GM12875 (cell line): ENCODE measurements at regions not wholly inside any gene's neighbourhood (a gene's known extent, or its start where the extent isn't known, plus 50 kb on each side); places are given as distances from the start of the nearest gene placed in this dataset.
"Not testable (repeated sequence)": the region's sequence is repeated elsewhere in the genome, so short reads cannot be mapped to it uniquely, and the experiment has no call there.

Experiments
- H3K4me3 ChIP-seq: one replicate; pipeline ENCODE4 v1.5.1; 2011; ENCODE audit warnings: low read depth, low read length, control low read depth
- TF ChIP-seq, protein P1 (sequence below): IDR thresholded peaks from 2 replicates; pipeline ENCODE4 v1.5.1; 2011; ENCODE audit warnings: low read depth, mild to moderate bottlenecking, control low read depth, inconsistent platforms, low read length, moderate library complexity, borderline replicate concordance; ENCODE audit not compliant: insufficient read depth

GRCh38 chr3:35275768-35276167 lies 363.6 kb upstream of the ARPP21 start:
- no peak overlapping the region for H3K4me3 ChIP-seq
- TF ChIP-seq, protein P1, sequence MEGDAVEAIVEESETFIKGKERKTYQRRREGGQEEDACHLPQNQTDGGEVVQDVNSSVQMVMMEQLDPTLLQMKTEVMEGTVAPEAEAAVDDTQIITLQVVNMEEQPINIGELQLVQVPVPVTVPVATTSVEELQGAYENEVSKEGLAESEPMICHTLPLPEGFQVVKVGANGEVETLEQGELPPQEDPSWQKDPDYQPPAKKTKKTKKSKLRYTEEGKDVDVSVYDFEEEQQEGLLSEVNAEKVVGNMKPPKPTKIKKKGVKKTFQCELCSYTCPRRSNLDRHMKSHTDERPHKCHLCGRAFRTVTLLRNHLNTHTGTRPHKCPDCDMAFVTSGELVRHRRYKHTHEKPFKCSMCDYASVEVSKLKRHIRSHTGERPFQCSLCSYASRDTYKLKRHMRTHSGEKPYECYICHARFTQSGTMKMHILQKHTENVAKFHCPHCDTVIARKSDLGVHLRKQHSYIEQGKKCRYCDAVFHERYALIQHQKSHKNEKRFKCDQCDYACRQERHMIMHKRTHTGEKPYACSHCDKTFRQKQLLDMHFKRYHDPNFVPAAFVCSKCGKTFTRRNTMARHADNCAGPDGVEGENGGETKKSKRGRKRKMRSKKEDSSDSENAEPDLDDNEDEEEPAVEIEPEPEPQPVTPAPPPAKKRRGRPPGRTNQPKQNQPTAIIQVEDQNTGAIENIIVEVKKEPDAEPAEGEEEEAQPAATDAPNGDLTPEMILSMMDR: no peak

GRCh38 chr3:35276568-35276967 lies 362.8 kb upstream of the ARPP21 start:
- TF ChIP-seq, protein P1: no peak
- H3K4me3 ChIP-seq: no peak overlapping the region

- TF ChIP-seq, protein P1: no peak
- H3K4me3 ChIP-seq: no peak overlapping the region
These were observed 347.7 kb upstream of the ARPP21 start for GRCh38 chr3:35291471-35292236.

DNA sequence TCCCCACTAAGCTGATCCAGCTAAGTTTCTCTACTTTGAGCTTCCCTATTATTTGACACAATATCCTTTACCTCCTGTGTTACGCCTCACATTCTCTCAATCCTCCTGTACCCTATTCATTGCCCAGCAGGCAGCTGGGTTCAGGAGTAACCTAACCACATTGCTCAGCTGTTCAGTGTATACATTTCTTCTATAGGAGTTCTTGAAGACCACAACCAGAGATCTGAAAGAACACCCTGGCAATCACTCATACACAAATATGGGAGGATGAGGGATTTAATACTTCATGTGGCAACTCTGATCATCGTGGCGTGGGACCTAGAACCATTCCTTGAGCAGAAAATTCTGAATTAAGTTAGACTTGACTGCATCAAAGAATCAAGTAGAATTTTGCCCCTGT lies 346.8 kb upstream of the ARPP21 start:
- TF ChIP-seq, protein P1: no peak
- no peak overlapping the region for H3K4me3 ChIP-seq

DNA sequence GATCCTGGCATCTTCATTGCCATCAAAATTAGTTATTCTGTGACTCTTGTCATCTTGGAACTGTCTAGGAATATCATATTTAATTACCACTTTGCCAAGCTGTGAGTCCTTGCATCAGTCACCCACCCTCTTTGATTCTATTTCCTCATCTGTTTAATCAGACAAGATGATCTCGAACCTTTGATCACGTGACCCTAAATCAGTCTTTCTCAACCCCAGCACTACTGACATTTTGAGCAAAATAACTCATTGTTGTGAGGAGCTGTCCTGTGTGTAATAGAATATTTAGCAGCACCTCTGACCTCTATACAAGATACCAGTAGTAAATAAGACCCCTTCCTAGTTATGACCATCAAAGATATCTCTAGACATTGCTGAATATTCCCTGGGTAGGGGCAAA lies 343.4 kb upstream of the ARPP21 start:
- H3K4me3 ChIP-seq: no peak overlapping the region
- TF ChIP-seq, protein P1: no peak

GRCh38 chr3:35296533-35296932 lies 342.8 kb upstream of the ARPP21 start:
- no peak overlapping the region for H3K4me3 ChIP-seq
- TF ChIP-seq, protein P1: no peak

- H3K4me3 ChIP-seq: not testable (repeated sequence)
These were observed 342.4 kb upstream of the ARPP21 start for GRCh38 chr3:35296944-35297343.
